ENCODE measurements at regions not wholly inside any gene's neighbourhood (a gene's known extent, or its start where the extent isn't known, plus 50 kb on each side); places are given as distances from the start of the nearest gene placed in this dataset.

- TF ChIP-seq EZH2phosphoT487 (IDR thresholded peaks at IDR 0.05; ENCODE audit: borderline replicate concordance, low read length), result no peak
- no peak for TF ChIP-seq EZH2 (IDR thresholded peaks at IDR 0.05; ENCODE audit: low read length, unreplicated experiment)
Observed at GRCh38 chr13:37485756-37486155, 112.8 kb downstream of the POSTN start.
